ENCODE measurements at regions not wholly inside any gene's neighbourhood (a gene's known extent, or its start where the extent isn't known, plus 50 kb on each side); places are given as distances from the start of the nearest gene placed in this dataset.
"Not testable (repeated sequence)": the region's sequence is repeated elsewhere in the genome, so short reads cannot be mapped to it uniquely, and the experiment has no call there.

- DNase-seq: no peak
Measured at GRCh38 chr15:94847325-94847724, 616.0 kb downstream of the MCTP2 start.

- no peak for DNase-seq
Measured at GRCh38 chr15:94848054-94848453, 616.7 kb downstream of the MCTP2 start.

- DNase-seq: no peak
Measured at GRCh38 chr15:94855018-94855408, 623.7 kb downstream of the MCTP2 start.

GRCh38 chr15:94855409-94856266, 624.3 kb downstream of the MCTP2 start:
- DNase-seq: no peak

GRCh38 chr15:94856267-94856854, 625.0 kb downstream of the MCTP2 start:
- DNase-seq: no peak

- DNase-seq: no peak
Measured at GRCh38 chr15:94857466-94857865, 626.1 kb downstream of the MCTP2 start.

GRCh38 chr15:94858011-94858410, 626.6 kb downstream of the MCTP2 start:
- no peak for DNase-seq

- no peak for DNase-seq
Measured at GRCh38 chr15:94858449-94858848, 627.1 kb downstream of the MCTP2 start.

GRCh38 chr15:94858920-94859319, 627.6 kb downstream of the MCTP2 start:
- no peak for DNase-seq

- no peak for DNase-seq
Measured at GRCh38 chr15:94864600-94864999, 633.2 kb downstream of the MCTP2 start.

- DNase-seq: not testable (repeated sequence)
Measured at GRCh38 chr15:94868265-94868664, 636.9 kb downstream of the MCTP2 start.

GRCh38 chr15:94875550-94875949, 644.2 kb downstream of the MCTP2 start:
- no peak for DNase-seq

GRCh38 chr15:94877833-94878232, 646.5 kb downstream of the MCTP2 start:
- DNase-seq: no peak

GRCh38 chr15:94882071-94882712, 650.8 kb downstream of the MCTP2 start:
- no peak for DNase-seq

GRCh38 chr15:94887391-94887790, 656.0 kb downstream of the MCTP2 start:
- no peak for DNase-seq

- no peak for DNase-seq
Measured at GRCh38 chr15:94889153-94889552, 657.8 kb downstream of the MCTP2 start.

GRCh38 chr15:94893091-94893490, 661.7 kb downstream of the MCTP2 start:
- DNase-seq: no peak

- DNase-seq: no peak
Measured at GRCh38 chr15:94894056-94894455, 662.7 kb downstream of the MCTP2 start.

- DNase-seq: no peak
Measured at GRCh38 chr15:94909510-94909909, 678.1 kb downstream of the MCTP2 start.

GRCh38 chr15:94910166-94910565, 678.8 kb downstream of the MCTP2 start:
- DNase-seq: no peak

- no peak for DNase-seq
Measured at GRCh38 chr15:94912760-94913159, 681.4 kb downstream of the MCTP2 start.

GRCh38 chr15:94917068-94917467, 685.7 kb downstream of the MCTP2 start:
- no peak for DNase-seq

GRCh38 chr15:94921936-94922335, 690.6 kb downstream of the MCTP2 start:
- DNase-seq: no peak

- no peak for DNase-seq
Measured at GRCh38 chr15:94924057-94924456, 692.7 kb downstream of the MCTP2 start.

Measured in activated CD4-positive, alpha-beta T cell treated with anti-CD3 and anti-CD28 coated beads, Interleukin-2, amount 50 U/mL, for 16 hours (primary cell).